Keratinocyte (primary cell): ENCODE measurements at regions not wholly inside any gene's neighbourhood (a gene's known extent, or its start where the extent isn't known, plus 50 kb on each side); places are given as distances from the start of the nearest gene placed in this dataset.

Experiments used
- DNase-seq: peaks from one replicate; pipeline ENCODE4 v3.0.0-alpha.2; 2011; ENCODE audit warnings: low read depth, missing footprints, low spot score
- FAIRE-seq: peaks from 2 replicates; lab custom pipeline; 2011; peaks lifted over from hg19 to GRCh38; lab: Jason Lieb, UNC
- H2AFZ ChIP-seq: 2 replicates; pipeline ENCODE4 v1.6.0; 2012; ENCODE audit warnings: low read length, control low read depth, inconsistent platforms; ENCODE audit not compliant: control insufficient read depth
- H3K27ac ChIP-seq: 2 replicates; pipeline ENCODE4 v1.5.1; 2011; ENCODE audit warnings: low read length; ENCODE audit not compliant: control insufficient read depth, insufficient read depth
- H3K27me3 ChIP-seq: 3 replicates; pipeline ENCODE4 v1.6.0; 2011; ENCODE audit warnings: low read length; ENCODE audit not compliant: control insufficient read depth, insufficient read depth; ENCODE audit errors: extremely low read depth
- H3K36me3 ChIP-seq, 2 experiments: 2 replicates in 1 of 2; 3 replicates in 1 of 2; pipeline ENCODE4 v1.5.1; 2011; ENCODE audit warnings: low read length in 2 of 2, mild to moderate bottlenecking in 1 of 2; ENCODE audit not compliant: control insufficient read depth in 2 of 2, insufficient read depth in 2 of 2; ENCODE audit errors: extremely low read depth in 1 of 2
- H3K4me1 ChIP-seq: 3 replicates; pipeline ENCODE4 v1.5.1; 2011; ENCODE audit warnings: low read length; ENCODE audit not compliant: control insufficient read depth, insufficient read depth; ENCODE audit errors: extremely low read depth
- H3K4me2 ChIP-seq: 3 replicates; pipeline ENCODE4 v1.6.0; 2011; ENCODE audit warnings: low read depth, low read length; ENCODE audit not compliant: control insufficient read depth, insufficient read depth; ENCODE audit errors: extremely low read depth
- H3K4me3 ChIP-seq, 3 experiments: fragments of 200-600 bp in 1 of 3; sonication (generic) in 1 of 3; 2 replicates in 2 of 3; 3 replicates in 1 of 3; pipeline ENCODE4 v1.5.1; 2011 to 2016; ENCODE audit warnings: low read length in 3 of 3, mild to moderate bottlenecking in 3 of 3, control low read depth in 2 of 3, inconsistent platforms in 1 of 3, low read depth in 1 of 3, mixed read lengths in 1 of 3, mixed run types in 1 of 3, moderate library complexity in 1 of 3; ENCODE audit not compliant: control insufficient read depth in 2 of 3, insufficient read depth in 2 of 3; ENCODE audit errors: extremely low read depth in 1 of 3
- H3K79me2 ChIP-seq: 2 replicates; pipeline ENCODE4 v1.6.0; 2012; ENCODE audit warnings: low read length; ENCODE audit not compliant: control insufficient read depth, insufficient read depth
- H3K9ac ChIP-seq: 3 replicates; pipeline ENCODE4 v1.6.0; 2011; ENCODE audit warnings: low read length; ENCODE audit not compliant: control insufficient read depth, insufficient read depth; ENCODE audit errors: extremely low read depth
- H3K9me1 ChIP-seq: 3 replicates; pipeline ENCODE4 v1.6.0; 2011; ENCODE audit warnings: low read length; ENCODE audit not compliant: control insufficient read depth, insufficient read depth; ENCODE audit errors: extremely low read depth
- H3K9me3 ChIP-seq: 2 replicates; pipeline ENCODE4 v1.5.1; 2012; ENCODE audit warnings: low read depth, low read length; ENCODE audit not compliant: control insufficient read depth
- H4K20me1 ChIP-seq: 3 replicates; pipeline ENCODE4 v1.6.0; 2011; ENCODE audit warnings: low read length; ENCODE audit not compliant: control insufficient read depth, insufficient read depth; ENCODE audit errors: extremely low read depth
- CTCF ChIP-seq, 3 experiments: IDR thresholded peaks in 1 of 3; conservative IDR thresholded peaks in 1 of 3; optimal IDR thresholded peaks in 1 of 3; 2 replicates in 2 of 3; 3 replicates in 1 of 3; pipeline versions ENCODE3 to v1.5.1; 2011; ENCODE audit warnings: low read length in 3 of 3, mild to moderate bottlenecking in 3 of 3, moderate library complexity in 2 of 3, control low read depth in 1 of 3, inconsistent platforms in 1 of 3; ENCODE audit not compliant: insufficient read depth in 2 of 3; ENCODE audit errors: extremely low read depth in 1 of 3
- EZH2 ChIP-seq: IDR thresholded peaks from one replicate; pipeline ENCODE4 v1.6.1; 2012; ENCODE audit warnings: inconsistent platforms, mild to moderate bottlenecking, low read length, moderate library complexity
- dilution Hi-C: fragments of 300-500 bp; cut with MboI; formaldehyde crosslinking; loops from one replicate; pipeline ENCODE4 v1.7.0; 2020; ENCODE audit warnings: low sequenced_read_pairs; ENCODE audit not compliant: extremely low pct_ligation_motif_present

- FAIRE-seq = no peak
- dilution Hi-C loops = no loop called here
Observed at GRCh38 chr2:2464094-2464493, 133.0 kb upstream of the MYT1L start.

GRCh38 chr2:2456721-2457120 is 125.6 kb upstream of the MYT1L start:
- no peak overlapping the region for H3K9ac ChIP-seq
- H3K27me3 ChIP-seq = no peaks in the 10 kb centered on the region
- no peaks in the 10 kb centered on the region for H3K9me3 ChIP-seq
- H2AFZ ChIP-seq = no peak overlapping the region
- DNase-seq (peak; percentile 11), FAIRE-seq (peak; percentile 79)
- H4K20me1 ChIP-seq = no peaks in the 10 kb centered on the region
- dilution Hi-C loops = no loop called here
- H3K9me1 ChIP-seq = no peaks in the 10 kb centered on the region
- no peaks in the 10 kb centered on the region for H3K4me1 ChIP-seq
- H3K36me3 ChIP-seq = no peaks in the 10 kb centered on the region
- TF ChIP-seq CTCF (optimal IDR thresholded peaks at IDR 0.05 in 1 of 3, IDR thresholded peaks at IDR 0.05 in 1 of 3, conservative IDR thresholded peaks at IDR 0.05 in 1 of 3; ENCODE audit: extremely low read depth in 1 of 3, insufficient read depth in 2 of 3, low read length in 3 of 3) = no peak
- TF ChIP-seq EZH2 = no peak
- no peak overlapping the region for H3K27ac ChIP-seq
- no peaks in the 10 kb centered on the region for H3K79me2 ChIP-seq
- no peak overlapping the region for H3K4me2 ChIP-seq
- H3K4me3 ChIP-seq = no peak overlapping the region

More at GRCh38 chr2:2464094-2464493, 133.0 kb upstream of the MYT1L start:
- TF ChIP-seq EZH2 (no peak), CTCF (optimal IDR thresholded peaks at IDR 0.05 in 1 of 3, IDR thresholded peaks at IDR 0.05 in 1 of 3, conservative IDR thresholded peaks at IDR 0.05 in 1 of 3; ENCODE audit: extremely low read depth in 1 of 3, insufficient read depth in 2 of 3, low read length in 3 of 3) (no peak)
- Histone ChIP-seq H3K4me3 (no peak overlapping the region), H3K27me3 (no peaks in the 10 kb centered on the region), H3K4me2 (no peak overlapping the region), H3K4me1 (no peaks in the 10 kb centered on the region), H3K9me1 (no peaks in the 10 kb centered on the region), H3K79me2 (no peaks in the 10 kb centered on the region), H3K27ac (no peak overlapping the region), H4K20me1 (no peaks in the 10 kb centered on the region), H3K9ac (no peak overlapping the region), H3K9me3 (no peaks in the 10 kb centered on the region), H3K36me3 (no peaks in the 10 kb centered on the region), H2AFZ (no peak overlapping the region)
- DNase-seq = no peak
